ENCODE measurements at regions not wholly inside any gene's neighbourhood (a gene's known extent, or its start where the extent isn't known, plus 50 kb on each side); places are given as distances from the start of the nearest gene placed in this dataset.

DNA sequence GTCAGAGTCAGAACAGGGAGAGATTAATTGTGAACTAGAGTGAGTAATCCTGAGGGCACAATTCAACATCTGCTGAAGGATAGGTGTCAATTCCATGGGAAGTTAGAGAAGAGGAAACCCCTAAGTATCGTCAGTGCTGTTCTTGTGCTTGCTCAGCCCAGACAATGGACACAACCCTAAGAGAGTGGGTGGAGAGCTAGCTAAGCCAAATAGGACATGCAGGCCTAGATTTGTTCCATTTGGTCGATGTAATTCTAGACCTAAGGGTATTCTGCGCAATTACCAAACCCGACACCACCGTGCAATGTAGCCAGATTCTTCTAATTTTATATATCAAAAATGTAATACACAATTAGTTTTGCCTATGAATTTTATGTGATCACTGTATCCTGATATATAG is 431.6 kb downstream of the SH3GL2 start:
- TF ChIP-seq CTCF (IDR thresholded peaks at IDR 0.05; ENCODE audit: insufficient read depth, low read length, poor library complexity, severe bottlenecking) (no peak), EZH2phosphoT487 (conservative IDR thresholded peaks at IDR 0.05; ENCODE audit: low read length) (no peak)

Data from SU-DHL-6 (cell line).